ENCODE measurements at regions not wholly inside any gene's neighbourhood (a gene's known extent, or its start where the extent isn't known, plus 50 kb on each side); places are given as distances from the start of the nearest gene placed in this dataset.

- no peak overlapping the region for H3K27ac ChIP-seq
- TF ChIP-seq CTCF (conservative IDR thresholded peaks at IDR 0.05): no peak
These were observed 253.4 kb downstream of the C12orf50 start for GRCh38 chr12:87775784-87776183.

GRCh38 chr12:87775051-87775450, 254.2 kb downstream of the C12orf50 start:
- TF ChIP-seq CTCF (conservative IDR thresholded peaks at IDR 0.05): no peak

GRCh38 chr12:87772401-87772800, 256.8 kb downstream of the C12orf50 start:
- no peak for TF ChIP-seq CTCF (conservative IDR thresholded peaks at IDR 0.05)
- no peak overlapping the region for H3K27ac ChIP-seq

More at GRCh38 chr12:87775051-87775450, 254.2 kb downstream of the C12orf50 start:
- no peak overlapping the region for H3K27ac ChIP-seq

- TF ChIP-seq CTCF (conservative IDR thresholded peaks at IDR 0.05): no peak
- H3K27ac ChIP-seq: no peak overlapping the region
These were observed 260.5 kb downstream of the C12orf50 start for GRCh38 chr12:87768501-87769287.

- H3K27ac ChIP-seq: no peak overlapping the region
- TF ChIP-seq CTCF (conservative IDR thresholded peaks at IDR 0.05): no peak
These were observed 263.2 kb downstream of the C12orf50 start for GRCh38 chr12:87766044-87766443.

- TF ChIP-seq CTCF (conservative IDR thresholded peaks at IDR 0.05): no peak
- no peak overlapping the region for H3K27ac ChIP-seq
These were observed 268.3 kb downstream of the C12orf50 start for GRCh38 chr12:87760943-87761342.

GRCh38 chr12:87758271-87758670, 270.9 kb downstream of the C12orf50 start:
- TF ChIP-seq CTCF (conservative IDR thresholded peaks at IDR 0.05): no peak
- H3K27ac ChIP-seq: no peak overlapping the region
